ENCODE measurements at regions not wholly inside any gene's neighbourhood (a gene's known extent, or its start where the extent isn't known, plus 50 kb on each side); places are given as distances from the start of the nearest gene placed in this dataset.

DNA sequence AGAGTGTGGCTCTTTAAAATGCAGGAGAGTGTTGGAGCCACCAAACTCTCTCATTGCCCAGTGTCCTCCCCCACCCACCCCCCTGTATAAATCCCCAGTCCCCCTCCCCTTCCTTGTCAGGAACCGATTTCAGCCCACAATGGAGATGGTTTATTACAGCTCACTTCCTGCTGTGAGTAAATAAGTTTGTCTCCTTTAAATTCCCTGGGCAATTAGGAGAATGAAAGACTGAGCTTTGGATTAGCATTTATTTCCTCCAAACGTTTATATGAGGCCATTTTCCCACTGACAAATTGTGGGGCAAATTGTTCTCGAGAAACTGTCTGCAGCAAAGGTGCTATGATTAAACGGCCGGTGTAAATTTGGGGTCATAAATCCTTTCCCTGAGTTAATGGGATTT lies 128.8 kb downstream of the DHX35 start:
- no peak for TF ChIP-seq GABPA (IDR thresholded peaks at IDR 0.05; ENCODE audit: low read depth)
- TF ChIP-seq, protein P1, sequence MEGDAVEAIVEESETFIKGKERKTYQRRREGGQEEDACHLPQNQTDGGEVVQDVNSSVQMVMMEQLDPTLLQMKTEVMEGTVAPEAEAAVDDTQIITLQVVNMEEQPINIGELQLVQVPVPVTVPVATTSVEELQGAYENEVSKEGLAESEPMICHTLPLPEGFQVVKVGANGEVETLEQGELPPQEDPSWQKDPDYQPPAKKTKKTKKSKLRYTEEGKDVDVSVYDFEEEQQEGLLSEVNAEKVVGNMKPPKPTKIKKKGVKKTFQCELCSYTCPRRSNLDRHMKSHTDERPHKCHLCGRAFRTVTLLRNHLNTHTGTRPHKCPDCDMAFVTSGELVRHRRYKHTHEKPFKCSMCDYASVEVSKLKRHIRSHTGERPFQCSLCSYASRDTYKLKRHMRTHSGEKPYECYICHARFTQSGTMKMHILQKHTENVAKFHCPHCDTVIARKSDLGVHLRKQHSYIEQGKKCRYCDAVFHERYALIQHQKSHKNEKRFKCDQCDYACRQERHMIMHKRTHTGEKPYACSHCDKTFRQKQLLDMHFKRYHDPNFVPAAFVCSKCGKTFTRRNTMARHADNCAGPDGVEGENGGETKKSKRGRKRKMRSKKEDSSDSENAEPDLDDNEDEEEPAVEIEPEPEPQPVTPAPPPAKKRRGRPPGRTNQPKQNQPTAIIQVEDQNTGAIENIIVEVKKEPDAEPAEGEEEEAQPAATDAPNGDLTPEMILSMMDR (IDR thresholded peaks at IDR 0.05; ENCODE audit: insufficient read depth, low read length): no peak
- no peak for TF ChIP-seq POLR2AphosphoS5 (IDR thresholded peaks at IDR 0.05; ENCODE audit: low read depth)
- TF ChIP-seq, protein P2, sequence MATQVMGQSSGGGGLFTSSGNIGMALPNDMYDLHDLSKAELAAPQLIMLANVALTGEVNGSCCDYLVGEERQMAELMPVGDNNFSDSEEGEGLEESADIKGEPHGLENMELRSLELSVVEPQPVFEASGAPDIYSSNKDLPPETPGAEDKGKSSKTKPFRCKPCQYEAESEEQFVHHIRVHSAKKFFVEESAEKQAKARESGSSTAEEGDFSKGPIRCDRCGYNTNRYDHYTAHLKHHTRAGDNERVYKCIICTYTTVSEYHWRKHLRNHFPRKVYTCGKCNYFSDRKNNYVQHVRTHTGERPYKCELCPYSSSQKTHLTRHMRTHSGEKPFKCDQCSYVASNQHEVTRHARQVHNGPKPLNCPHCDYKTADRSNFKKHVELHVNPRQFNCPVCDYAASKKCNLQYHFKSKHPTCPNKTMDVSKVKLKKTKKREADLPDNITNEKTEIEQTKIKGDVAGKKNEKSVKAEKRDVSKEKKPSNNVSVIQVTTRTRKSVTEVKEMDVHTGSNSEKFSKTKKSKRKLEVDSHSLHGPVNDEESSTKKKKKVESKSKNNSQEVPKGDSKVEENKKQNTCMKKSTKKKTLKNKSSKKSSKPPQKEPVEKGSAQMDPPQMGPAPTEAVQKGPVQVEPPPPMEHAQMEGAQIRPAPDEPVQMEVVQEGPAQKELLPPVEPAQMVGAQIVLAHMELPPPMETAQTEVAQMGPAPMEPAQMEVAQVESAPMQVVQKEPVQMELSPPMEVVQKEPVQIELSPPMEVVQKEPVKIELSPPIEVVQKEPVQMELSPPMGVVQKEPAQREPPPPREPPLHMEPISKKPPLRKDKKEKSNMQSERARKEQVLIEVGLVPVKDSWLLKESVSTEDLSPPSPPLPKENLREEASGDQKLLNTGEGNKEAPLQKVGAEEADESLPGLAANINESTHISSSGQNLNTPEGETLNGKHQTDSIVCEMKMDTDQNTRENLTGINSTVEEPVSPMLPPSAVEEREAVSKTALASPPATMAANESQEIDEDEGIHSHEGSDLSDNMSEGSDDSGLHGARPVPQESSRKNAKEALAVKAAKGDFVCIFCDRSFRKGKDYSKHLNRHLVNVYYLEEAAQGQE (IDR thresholded peaks at IDR 0.05; ENCODE audit: insufficient replicate concordance, low read depth): no peak
- TF ChIP-seq SPI1 (IDR thresholded peaks at IDR 0.05; ENCODE audit: borderline replicate concordance, low read depth): no peak
- no peak for DNase-seq (ENCODE audit: low read depth in 1 of 2, low spot score in 1 of 2)
- Histone ChIP-seq H3K27me3 (ENCODE audit: insufficient read depth, poor library complexity, severe bottlenecking) (no peaks in the 10 kb centered on the region), H3K27ac (replicated peaks) (no peak overlapping the region), H3K4me3 (replicated peaks; ENCODE audit: insufficient read depth, low read length) (no peak overlapping the region)

DNA sequence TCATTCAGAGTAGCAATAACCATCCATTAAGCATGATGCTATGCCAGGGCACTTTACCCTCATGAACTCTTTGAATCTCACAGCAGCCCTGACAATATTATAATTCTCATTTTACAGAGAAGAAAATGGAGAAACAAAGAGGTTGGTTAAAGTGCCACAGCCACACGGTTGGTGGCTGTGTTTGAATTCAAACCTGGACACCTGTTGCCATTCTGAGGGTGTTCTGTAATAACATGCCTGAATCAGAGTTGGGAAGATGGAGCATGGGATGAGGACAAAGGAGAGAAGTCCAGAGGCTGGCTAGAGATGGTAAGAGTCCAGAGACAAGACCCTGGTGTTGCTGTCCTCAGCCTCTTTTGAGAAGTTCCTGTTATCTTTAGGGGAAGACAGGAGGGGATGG lies 127.7 kb downstream of the DHX35 start:
- no peak for DNase-seq (ENCODE audit: low read depth in 1 of 2, low spot score in 1 of 2)
- Histone ChIP-seq H3K4me3 (replicated peaks; ENCODE audit: insufficient read depth, low read length) (no peak overlapping the region), H3K27ac (replicated peaks) (no peak overlapping the region), H3K27me3 (ENCODE audit: insufficient read depth, poor library complexity, severe bottlenecking) (no peaks in the 10 kb centered on the region)
- TF ChIP-seq, protein P1 (IDR thresholded peaks at IDR 0.05; ENCODE audit: insufficient read depth, low read length): no peak
- no peak for TF ChIP-seq GABPA (IDR thresholded peaks at IDR 0.05; ENCODE audit: low read depth)
- TF ChIP-seq, protein P2 (IDR thresholded peaks at IDR 0.05; ENCODE audit: insufficient replicate concordance, low read depth): no peak
- TF ChIP-seq SPI1 (IDR thresholded peaks at IDR 0.05; ENCODE audit: borderline replicate concordance, low read depth): no peak
- TF ChIP-seq POLR2AphosphoS5 (IDR thresholded peaks at IDR 0.05; ENCODE audit: low read depth): no peak
